GM19468 (cell line): ENCODE measurements at regions not wholly inside any gene's neighbourhood (a gene's known extent, or its start where the extent isn't known, plus 50 kb on each side); places are given as distances from the start of the nearest gene placed in this dataset.

Experiments used
- ATAC-seq: cut with Tn5 transposase; IDR thresholded peaks from one replicate; pipeline ENCODE4 v1.9.1; 2021; ENCODE audit warnings: mild to moderate bottlenecking, moderate library complexity, moderate number of reproducible peaks; ENCODE audit not compliant: unreplicated experiment; ENCODE audit errors: extremely low read depth

DNA sequence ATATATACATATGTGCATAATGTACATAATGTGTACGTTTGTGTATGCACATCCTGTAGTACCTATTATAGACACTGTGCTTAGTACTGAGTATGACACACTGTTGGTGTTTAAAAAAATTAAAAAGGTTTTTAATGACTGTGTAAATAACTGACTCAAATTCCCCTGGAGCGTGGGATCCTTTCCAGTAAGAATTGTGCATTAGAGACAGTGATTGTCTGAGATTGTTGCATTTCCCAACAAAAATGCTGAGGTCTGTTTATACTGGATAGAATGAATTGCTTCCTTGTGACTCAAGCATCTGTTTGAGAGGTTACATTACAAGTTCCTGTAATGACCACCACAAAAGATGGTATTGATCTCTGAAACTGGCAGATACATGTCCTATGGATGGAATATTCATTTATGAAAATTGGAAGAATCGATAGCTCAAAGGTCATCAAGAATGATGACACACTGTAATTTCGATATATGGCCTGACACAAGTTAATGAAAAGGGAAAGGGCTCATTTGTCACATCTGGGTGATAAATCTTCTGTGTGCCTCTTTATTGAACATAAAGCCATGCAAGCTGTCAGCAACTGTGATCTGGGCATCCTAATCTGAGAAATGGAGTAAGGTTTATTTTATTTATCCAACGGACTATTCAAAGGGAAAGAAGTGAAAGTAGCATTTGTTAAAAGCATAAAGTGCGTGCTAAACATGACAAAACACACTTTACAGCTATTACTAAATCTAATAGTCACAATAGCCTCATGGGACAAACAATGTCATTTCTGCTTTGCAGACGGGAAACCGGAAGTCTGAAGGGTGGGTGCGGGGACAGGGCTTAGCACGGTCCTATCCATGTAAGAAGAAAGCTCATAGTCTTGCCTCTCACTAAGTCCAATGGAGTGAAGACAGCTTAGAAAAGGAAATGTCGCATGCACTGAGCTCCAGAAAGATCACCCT is 228.8 kb downstream of the CDH11 start:
- ATAC-seq, result no peak

GRCh38 chr16:64889446-64889845 is 232.4 kb downstream of the CDH11 start:
- no peak for ATAC-seq

DNA sequence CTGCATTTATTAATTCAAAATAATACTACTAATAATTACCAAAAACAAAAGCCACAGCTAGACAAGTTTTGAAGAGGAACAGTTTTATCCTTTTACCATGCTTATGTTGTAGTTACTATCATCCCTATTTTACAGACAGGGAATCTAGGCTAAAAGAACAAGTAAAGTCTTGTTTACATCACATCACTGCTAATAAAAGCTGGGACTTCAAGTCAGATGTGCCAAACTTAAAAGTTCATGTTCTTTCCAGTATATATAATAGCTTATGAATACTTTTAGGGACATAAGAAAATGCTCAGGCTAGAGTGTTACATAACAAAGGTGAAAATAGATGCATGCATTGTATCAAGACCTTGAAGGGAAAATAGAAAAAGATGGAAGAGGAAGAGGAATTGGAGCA is 234.2 kb downstream of the CDH11 start:
- no peak for ATAC-seq

DNA sequence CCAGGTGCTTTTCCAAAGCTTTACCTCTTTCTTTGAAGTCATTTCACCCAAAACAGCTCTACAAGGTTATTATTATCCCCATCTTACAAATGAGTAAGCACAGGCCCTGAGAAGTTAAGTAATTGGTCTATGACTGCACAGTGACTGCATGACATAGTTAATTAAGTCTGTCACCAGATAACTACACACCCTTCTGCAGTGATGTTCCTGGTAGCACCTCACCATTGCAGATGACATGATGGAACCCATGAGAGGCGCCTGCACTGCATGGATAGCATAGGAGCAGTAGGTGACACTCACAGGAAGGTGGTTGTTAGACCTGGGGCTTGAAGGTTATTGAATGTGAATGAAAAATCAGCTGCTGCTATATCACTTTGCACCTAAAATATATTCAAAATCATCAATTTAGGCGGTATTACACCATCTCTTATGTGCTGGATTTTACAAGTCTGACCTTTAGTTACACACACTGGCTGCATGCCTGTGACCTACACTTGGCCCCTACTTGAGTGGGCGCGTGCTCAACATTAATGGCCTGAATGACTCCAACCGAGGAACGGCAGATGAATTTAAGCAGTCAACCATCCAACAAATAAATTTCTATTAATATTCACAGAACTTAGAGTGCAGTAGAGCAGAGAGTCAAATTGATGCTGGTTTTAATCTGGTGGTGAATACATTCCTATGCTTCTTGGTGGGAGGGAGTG is 239.6 kb downstream of the CDH11 start:
- no peak for ATAC-seq

DNA sequence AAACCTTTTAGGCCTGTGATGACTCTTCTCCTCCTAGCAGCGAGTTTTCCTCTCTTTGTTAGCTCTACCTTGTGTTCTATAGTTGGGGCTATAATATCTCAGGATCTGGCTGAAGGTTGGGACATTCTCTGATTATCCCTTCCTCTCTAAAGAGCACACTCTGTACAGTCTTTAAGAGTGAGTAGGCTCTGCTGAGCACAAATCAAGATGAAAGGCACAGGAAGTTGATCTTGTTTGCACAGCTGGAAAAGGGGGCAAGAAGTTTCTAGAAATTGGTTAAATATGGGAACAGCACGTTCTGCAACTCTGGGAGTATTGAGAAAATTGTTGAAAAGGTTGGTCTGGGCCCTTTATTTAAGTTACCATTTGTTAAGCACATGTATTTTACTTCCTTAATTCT is 240.9 kb downstream of the CDH11 start:
- no peak for ATAC-seq

DNA sequence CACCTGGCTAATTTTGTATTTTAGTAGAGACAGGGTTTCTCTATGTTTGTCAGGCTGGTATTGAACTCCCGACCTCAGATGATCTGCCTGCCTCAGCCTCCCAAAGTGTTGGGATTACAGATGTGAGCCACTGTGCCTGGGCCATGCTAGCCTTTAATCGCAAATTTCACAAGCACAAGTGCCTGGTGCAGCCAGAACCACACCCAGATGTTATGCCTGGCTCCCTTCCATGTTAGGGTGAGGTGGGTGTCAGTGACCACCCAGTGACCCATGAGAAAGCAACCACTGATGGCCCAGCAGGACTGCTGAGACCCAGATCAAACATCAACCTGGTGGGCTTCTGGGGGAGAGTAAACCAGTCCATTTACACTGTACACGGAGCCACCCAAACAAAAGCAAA is 241.9 kb downstream of the CDH11 start:
- no peak for ATAC-seq

GRCh38 chr16:64878940-64879339 is 242.9 kb downstream of the CDH11 start:
- no peak for ATAC-seq

DNA sequence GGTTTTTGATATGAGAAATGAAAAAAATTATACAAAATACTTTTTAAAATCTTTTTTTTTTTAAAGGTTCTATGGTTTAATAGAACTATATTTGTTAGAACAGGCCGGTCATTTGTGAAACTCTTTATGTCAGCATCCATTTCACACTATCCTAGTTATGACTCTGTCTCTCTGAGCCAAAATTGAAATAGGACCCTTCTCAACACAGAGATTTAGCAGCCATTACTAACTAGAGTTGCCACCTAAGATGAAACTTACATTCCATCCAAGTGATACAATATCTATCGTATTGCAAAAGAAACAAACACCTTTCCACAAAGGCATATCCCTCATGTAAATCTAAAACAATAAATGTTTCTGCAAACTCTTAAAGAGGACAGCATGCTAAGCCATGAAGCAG is 249.8 kb downstream of the CDH11 start:
- no peak for ATAC-seq

DNA sequence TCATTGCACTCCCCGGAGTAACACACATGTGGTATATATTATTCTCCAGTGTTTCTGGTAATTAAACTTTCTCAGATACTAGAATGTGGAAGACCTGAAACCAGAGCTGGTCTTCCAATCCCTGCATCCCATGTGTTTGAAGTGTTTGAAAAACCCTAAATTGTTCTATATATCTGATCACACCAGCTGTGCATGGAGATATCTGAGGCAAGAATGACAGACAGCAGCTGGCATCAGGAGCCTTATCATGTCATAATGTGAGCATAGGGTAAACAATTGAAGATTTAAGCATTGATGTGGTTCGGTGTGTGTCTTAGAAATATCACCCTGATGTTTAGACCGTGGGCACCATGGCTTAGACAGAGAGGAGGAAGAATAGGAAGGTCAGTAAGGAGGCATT is 251.0 kb downstream of the CDH11 start:
- no peak for ATAC-seq

GRCh38 chr16:64869781-64870180 is 252.1 kb downstream of the CDH11 start:
- no peak for ATAC-seq

DNA sequence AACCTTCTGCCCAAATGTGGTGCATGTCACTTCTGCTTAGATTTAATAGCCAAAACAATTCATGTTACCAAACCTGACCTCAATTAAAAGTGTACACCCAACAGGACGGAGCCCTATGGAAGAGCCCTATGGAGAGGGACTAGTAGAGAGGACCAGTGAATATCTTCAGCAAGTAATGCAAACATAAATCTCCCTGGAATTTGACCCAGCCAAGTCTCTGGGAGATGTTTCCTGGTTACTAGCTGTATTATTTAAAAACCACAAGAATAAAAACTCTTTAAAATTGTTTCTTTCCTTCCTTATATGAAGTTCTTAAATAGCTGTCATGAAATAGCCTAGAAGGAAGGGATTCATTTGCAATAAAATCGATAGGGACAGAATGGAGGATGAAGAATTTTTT is 255.8 kb downstream of the CDH11 start:
- ATAC-seq, result no peak

DNA sequence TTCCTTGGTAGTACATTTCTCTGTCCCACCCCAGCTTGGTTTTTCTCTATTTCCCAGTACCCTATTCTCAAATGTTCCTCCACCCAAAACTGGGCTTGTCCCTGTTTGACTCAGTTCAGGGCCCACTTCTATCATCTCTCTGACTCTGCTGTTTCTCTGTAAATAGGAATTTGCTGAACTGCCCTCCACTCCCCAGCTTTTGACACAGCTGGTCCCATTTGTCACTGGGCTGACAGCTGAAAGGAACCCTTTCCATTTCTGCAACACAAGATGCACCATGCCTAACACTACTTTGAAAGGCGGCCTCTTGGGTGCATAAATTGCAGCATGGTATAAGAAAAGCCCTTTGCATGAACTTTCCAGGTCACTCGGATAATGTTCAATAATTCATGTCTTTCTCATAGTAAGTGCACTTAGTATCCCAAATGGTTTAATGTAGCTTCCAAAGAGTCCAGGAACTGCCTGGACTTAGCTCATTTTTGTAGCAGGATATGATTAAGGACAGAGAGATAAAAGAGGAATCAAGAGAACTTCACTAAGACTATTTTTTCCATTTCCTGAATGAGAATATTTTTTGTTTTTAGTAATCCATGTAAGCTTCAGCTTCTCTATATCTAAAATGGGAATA is 256.7 kb downstream of the CDH11 start:
- no peak for ATAC-seq

DNA sequence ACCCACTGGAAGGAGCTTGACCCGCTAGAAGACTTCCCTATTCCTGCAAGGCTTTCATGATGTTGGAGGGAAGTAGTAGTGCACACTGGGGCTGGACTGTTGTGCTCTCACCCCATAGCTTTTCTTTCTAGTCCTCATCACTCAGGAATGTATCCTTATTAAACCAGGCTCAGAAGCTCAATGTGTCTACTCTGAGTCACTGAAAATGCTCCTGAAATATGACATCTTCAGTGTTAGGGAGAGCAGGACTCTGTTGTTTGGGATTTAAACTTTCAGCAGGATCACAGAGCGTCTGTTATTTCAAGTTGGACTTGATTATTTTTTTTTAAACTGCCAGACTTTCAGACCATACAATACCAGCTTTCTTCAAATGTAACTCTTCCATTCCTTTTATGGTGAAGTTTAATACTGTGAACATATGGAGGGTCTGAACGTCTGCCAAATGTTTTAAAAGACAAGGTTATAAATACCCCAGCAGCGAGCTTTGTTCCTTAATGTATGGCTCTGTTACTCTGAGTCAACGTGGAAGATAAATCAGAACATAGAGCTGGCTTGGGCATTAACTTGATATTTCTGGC is 257.5 kb downstream of the CDH11 start:
- no peak for ATAC-seq

GRCh38 chr16:64858076-64858475 is 263.8 kb downstream of the CDH11 start:
- no peak for ATAC-seq

- ATAC-seq, result no peak
Observed at GRCh38 chr16:64857411-64857810, 264.5 kb downstream of the CDH11 start.

DNA sequence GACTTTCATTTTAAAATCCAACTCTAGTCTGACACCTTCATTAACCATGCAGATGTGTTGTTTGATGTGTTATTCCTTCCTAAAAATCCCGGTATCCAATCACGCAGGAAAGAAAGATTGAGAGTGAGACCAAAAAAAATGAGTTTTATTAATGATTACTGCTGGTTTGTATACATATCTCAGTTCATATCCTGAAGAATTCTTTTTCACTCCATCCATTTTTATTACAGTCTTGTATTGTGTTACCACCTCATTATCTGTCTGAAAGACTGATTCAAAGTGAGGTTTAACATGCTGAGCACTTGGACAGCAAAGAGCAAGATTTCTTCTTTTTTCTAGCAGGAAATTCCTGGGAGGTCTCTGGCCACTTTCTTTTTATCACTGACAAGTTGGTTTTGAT is 268.3 kb downstream of the CDH11 start:
- ATAC-seq, result no peak

DNA sequence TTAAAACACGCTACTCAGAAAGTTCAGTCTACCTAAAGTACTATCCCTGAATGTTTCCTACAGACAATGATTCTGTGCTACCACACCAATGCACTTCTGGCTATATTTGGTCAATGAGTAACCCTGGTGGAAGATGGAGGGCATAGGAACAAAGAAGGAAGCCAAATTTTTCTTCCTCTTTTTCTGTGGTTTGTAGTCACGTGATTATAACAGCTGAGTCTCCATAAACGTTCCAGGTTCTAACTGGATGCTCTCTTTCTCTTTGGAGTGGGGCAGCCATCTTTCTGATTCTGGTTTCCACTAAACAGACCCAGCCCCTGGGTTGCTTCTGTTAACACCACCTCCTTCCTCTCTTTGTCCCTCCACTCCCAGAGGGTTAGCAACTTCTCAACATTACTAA is 274.9 kb downstream of the CDH11 start:
- no peak for ATAC-seq

DNA sequence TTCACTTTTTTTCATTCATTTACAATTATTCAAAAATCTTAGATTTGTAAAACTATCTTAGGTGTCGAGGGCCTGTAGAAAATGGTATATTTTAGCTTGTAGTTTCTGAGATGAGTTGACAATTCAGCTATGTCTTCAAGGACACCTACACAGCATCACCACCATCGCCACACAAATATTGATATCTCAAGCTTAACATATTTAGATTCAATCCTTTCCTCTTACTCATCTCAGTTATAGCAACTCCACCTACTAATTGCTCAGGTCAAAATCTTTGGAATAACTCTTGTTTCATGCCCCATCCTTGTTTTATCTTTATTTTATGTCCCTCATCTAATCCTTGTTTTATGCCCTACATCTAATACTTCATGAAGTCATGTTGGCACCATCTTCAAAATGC is 276.8 kb downstream of the CDH11 start:
- no peak for ATAC-seq

DNA sequence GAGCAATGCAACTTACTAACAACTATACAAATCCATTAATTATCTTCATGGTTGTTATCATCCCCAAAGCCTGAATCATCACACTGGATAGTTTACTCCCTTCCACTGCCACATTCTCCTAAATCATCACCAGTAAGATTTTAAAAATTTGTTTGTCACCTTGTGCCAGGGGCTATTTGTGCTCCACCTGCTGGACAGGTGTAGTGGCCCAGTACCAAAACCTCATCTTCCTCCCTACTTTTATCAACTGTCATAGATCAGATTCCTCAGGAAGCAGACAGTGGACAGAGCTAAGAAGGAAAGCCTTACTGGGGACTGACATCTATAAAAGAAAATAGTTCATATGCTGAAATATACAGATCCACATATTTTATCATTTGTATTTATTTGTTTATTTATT is 280.4 kb downstream of the CDH11 start:
- ATAC-seq, result no peak

GRCh38 chr16:64841071-64841470 is 280.8 kb downstream of the CDH11 start:
- no peak for ATAC-seq

DNA sequence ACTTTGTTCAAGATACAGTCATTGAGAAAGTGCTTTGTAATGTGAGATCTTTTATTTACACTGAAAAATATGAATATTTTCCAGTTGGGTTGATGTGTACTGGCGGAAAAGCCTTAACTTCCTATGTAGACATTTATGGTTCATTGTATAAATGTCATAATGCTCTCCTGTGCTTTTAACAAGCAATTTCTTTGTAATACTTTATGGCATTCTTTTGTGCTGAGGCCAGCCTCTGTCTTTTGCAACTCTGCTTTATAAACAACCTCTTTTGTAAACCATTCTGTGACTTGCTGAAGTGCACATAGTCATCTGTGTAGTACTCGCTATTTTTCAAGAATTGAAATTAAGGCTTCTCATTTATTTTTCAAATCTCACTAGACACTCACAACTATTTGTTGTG is 291.2 kb downstream of the CDH11 start:
- ATAC-seq, result no peak
